NCI-H187 treated with DMSO at 0.1 percent for 48 hours (cell line): ENCODE measurements at regions not wholly inside any gene's neighbourhood (a gene's known extent, or its start where the extent isn't known, plus 50 kb on each side); places are given as distances from the start of the nearest gene placed in this dataset.
A peak's percentile ranks its signal among the peaks of the same experiment; 100 is the strongest.

Experiments
- DNase-seq: peaks from one replicate; lab custom pipeline; 2025; lab: John Stamatoyannopoulos, UW

GRCh38 chr6:98634569-98634968, 199.8 kb upstream of the POU3F2 start:
- no peak for DNase-seq

- DNase-seq, result no peak
Observed at GRCh38 chr6:98635191-98635590, 199.2 kb upstream of the POU3F2 start.

GRCh38 chr6:98636941-98637340, 197.4 kb upstream of the POU3F2 start:
- DNase-seq, result no peak

- DNase-seq, result no peak
Observed at GRCh38 chr6:98639089-98639635, 195.2 kb upstream of the POU3F2 start.

GRCh38 chr6:98640366-98640765, 194.0 kb upstream of the POU3F2 start:
- no peak for DNase-seq

- no peak for DNase-seq
Observed at GRCh38 chr6:98641949-98642719, 192.2 kb upstream of the POU3F2 start.

GRCh38 chr6:98644063-98644462, 190.3 kb upstream of the POU3F2 start:
- no peak for DNase-seq

- DNase-seq, result no peak
Observed at GRCh38 chr6:98648211-98648914, 186.0 kb upstream of the POU3F2 start.

- no peak for DNase-seq
Observed at GRCh38 chr6:98650941-98651340, 183.4 kb upstream of the POU3F2 start.

GRCh38 chr6:98653179-98653578, 181.2 kb upstream of the POU3F2 start:
- DNase-seq, result no peak

- no peak for DNase-seq
Observed at GRCh38 chr6:98657764-98658163, 176.6 kb upstream of the POU3F2 start.

GRCh38 chr6:98669371-98669770, 165.0 kb upstream of the POU3F2 start:
- no peak for DNase-seq

- DNase-seq, result no peak
Observed at GRCh38 chr6:98670045-98670746, 164.2 kb upstream of the POU3F2 start.

- DNase-seq, result no peak
Observed at GRCh38 chr6:98672681-98673475, 161.5 kb upstream of the POU3F2 start.

GRCh38 chr6:98678481-98678880, 155.9 kb upstream of the POU3F2 start:
- no peak for DNase-seq

- DNase-seq, result no peak
Observed at GRCh38 chr6:98686008-98686601, 148.3 kb upstream of the POU3F2 start.

GRCh38 chr6:98687752-98688151, 146.6 kb upstream of the POU3F2 start:
- no peak for DNase-seq

- DNase-seq, result no peak
Observed at GRCh38 chr6:98695091-98695801, 139.1 kb upstream of the POU3F2 start.

- DNase-seq, result no peak
Observed at GRCh38 chr6:98711380-98711779, 123.0 kb upstream of the POU3F2 start.

- DNase-seq, result peak; percentile 65
Observed at GRCh38 chr6:98716341-98716740, 118.0 kb upstream of the POU3F2 start.
